ENCODE measurements at regions not wholly inside any gene's neighbourhood (a gene's known extent, or its start where the extent isn't known, plus 50 kb on each side); places are given as distances from the start of the nearest gene placed in this dataset.

DNA sequence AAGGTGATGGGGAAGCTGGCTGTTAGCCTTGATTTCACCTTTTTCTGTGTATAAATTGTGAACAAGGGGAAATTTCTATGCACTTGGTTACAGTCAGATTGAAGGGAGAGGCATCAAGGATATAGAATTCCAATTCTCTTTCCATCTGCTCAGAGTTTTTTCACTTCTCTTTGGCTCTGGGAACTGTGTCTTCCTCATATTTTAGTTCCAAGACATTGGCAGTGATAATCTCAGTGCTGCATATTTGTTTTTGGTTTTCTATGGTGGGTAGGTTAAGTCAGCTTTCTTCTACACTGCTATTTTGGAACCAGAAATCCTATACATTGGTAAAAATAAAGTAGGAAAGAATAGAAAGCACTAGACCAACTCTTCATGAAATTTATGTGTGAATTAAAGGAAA is 569.6 kb upstream of the CXADR start:
- Histone ChIP-seq H3K36me3 (no peaks in the 10 kb centered on the region), H3K27me3 (no peaks in the 10 kb centered on the region), H3K4me1 (no peaks in the 10 kb centered on the region), H3K4me3 (ENCODE audit: low read depth, low read length) (no peak overlapping the region), H3K9me3 (no peaks in the 10 kb centered on the region)
- TF ChIP-seq, protein P1, sequence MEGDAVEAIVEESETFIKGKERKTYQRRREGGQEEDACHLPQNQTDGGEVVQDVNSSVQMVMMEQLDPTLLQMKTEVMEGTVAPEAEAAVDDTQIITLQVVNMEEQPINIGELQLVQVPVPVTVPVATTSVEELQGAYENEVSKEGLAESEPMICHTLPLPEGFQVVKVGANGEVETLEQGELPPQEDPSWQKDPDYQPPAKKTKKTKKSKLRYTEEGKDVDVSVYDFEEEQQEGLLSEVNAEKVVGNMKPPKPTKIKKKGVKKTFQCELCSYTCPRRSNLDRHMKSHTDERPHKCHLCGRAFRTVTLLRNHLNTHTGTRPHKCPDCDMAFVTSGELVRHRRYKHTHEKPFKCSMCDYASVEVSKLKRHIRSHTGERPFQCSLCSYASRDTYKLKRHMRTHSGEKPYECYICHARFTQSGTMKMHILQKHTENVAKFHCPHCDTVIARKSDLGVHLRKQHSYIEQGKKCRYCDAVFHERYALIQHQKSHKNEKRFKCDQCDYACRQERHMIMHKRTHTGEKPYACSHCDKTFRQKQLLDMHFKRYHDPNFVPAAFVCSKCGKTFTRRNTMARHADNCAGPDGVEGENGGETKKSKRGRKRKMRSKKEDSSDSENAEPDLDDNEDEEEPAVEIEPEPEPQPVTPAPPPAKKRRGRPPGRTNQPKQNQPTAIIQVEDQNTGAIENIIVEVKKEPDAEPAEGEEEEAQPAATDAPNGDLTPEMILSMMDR (IDR thresholded peaks at IDR 0.05; ENCODE audit: low read depth, low read length) = no peak
- DNase-seq = no peak

DNA sequence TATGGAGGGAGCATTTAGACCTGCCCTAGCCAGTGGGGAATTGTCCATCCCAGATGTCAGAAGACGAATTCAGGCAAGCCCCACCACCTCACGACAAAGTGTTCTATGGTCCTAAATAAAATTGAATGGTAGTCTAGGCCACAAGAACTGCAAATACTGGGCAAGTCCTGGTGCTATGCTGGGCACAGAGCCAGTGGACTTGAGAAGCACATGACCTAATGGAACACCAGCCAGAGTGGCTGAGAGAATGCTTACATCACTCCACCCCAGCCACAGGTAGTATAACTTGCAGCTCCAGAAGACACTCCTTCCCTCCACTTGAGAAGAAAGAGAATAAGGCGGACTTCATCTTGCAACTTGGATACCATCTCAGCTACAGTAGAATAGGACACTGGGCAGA is 567.3 kb upstream of the CXADR start:
- DNase-seq = no peak
- TF ChIP-seq, protein P1 (IDR thresholded peaks at IDR 0.05; ENCODE audit: low read depth, low read length) = no peak
- H3K36me3 ChIP-seq = no peaks in the 10 kb centered on the region
- no peaks in the 10 kb centered on the region for H3K9me3 ChIP-seq
- no peaks in the 10 kb centered on the region for H3K4me1 ChIP-seq
- no peak overlapping the region for H3K4me3 ChIP-seq (ENCODE audit: low read depth, low read length)
- H3K27me3 ChIP-seq = no peaks in the 10 kb centered on the region

DNA sequence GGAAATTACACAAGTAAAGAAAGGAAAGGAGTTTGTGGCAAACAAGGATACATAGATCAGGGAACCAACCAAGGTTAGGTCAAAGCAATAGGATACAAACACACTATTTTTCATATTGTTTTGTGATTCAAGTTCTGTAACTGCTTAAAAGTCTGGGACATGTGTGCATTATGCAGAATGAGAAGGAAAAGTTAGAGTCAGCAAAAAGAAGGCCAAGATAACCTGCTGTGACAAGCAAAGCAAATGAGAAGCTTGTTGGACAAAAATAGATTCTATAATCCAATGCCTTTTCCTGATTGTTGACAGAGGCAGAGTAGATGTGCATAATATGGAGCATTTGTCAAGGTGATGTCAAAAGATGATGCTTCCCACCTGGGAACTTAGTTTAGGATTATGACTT is 556.0 kb upstream of the CXADR start:
- TF ChIP-seq, protein P1 (IDR thresholded peaks at IDR 0.05; ENCODE audit: low read depth, low read length) = no peak
- DNase-seq = no peak

DNA sequence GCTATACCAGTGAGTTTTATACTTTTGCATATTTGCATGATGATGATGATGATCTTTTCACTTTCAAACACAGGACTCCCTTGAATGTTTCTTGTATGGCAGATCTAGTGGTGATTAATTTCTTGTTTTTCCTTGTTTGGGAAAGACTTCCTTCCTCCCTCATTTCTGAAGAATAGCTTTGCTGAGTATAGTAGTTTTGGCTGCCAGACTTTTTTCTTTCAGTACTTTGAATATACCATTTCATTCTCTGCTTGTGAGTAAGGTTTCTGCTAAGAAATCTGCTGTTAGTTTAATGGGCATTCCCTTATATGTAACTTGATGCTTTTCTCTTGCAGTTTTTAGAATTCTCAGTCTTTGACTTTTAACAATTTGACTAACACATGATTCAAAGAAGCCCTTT is 547.4 kb upstream of the CXADR start:
- no peaks in the 10 kb centered on the region for H3K36me3 ChIP-seq
- H3K27me3 ChIP-seq = no peaks in the 10 kb centered on the region
- TF ChIP-seq, protein P1 (IDR thresholded peaks at IDR 0.05; ENCODE audit: low read depth, low read length) = no peak
- H3K4me3 ChIP-seq (ENCODE audit: low read depth, low read length) = no peak overlapping the region
- no peak for DNase-seq
- no peaks in the 10 kb centered on the region for H3K9me3 ChIP-seq
- H3K4me1 ChIP-seq = no peaks in the 10 kb centered on the region

More for the DNA sequence above, 556.0 kb upstream of the CXADR start:
- Histone ChIP-seq H3K36me3 (no peaks in the 10 kb centered on the region), H3K4me1 (no peaks in the 10 kb centered on the region), H3K9me3 (no peaks in the 10 kb centered on the region), H3K27me3 (no peaks in the 10 kb centered on the region), H3K4me3 (ENCODE audit: low read depth, low read length) (no peak overlapping the region)

DNA sequence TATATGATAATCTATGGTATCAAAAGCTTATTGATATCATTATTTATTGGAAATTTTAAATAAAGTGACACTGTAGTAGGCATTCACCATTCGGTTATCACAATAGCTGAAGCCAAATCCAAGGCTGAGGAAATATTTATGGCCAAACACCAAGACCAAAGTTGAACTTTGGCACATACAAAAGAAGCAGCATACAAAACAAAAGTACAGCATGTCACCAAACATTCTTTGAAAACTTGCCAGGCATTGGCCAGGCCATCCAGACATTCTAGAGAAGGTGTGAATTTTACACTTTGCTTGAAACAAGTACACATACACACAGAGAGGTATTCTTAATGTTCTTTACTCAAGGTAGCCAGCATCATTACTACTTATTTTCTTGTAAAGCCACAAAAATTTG is 544.4 kb upstream of the CXADR start:
- H3K27me3 ChIP-seq = no peaks in the 10 kb centered on the region
- no peaks in the 10 kb centered on the region for H3K9me3 ChIP-seq
- no peak for DNase-seq
- no peaks in the 10 kb centered on the region for H3K4me1 ChIP-seq
- H3K4me3 ChIP-seq (ENCODE audit: low read depth, low read length) = no peak overlapping the region
- TF ChIP-seq, protein P1 (IDR thresholded peaks at IDR 0.05; ENCODE audit: low read depth, low read length) = no peak
- no peaks in the 10 kb centered on the region for H3K36me3 ChIP-seq

DNA sequence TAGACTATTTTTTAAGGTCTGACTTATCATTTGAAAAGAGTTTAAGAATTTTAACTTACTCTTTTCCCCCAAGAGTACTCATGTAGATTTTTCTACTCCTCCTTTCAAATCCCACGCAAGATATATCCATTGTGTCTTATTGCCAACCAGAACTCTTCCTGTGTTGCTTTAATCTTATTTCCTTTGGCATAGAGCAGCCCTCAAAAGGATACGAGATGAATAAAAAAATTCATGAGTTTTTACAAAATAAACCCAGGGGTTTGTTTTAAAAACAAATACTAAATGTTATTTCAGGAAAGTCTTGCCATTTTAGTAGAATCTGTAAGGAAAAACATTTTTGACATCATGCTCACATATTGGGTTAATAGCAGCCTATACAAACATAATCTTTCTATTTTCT is 543.2 kb upstream of the CXADR start:
- H3K36me3 ChIP-seq = no peaks in the 10 kb centered on the region
- DNase-seq = no peak
- TF ChIP-seq, protein P1 (IDR thresholded peaks at IDR 0.05; ENCODE audit: low read depth, low read length) = no peak
- no peaks in the 10 kb centered on the region for H3K27me3 ChIP-seq
- H3K4me3 ChIP-seq (ENCODE audit: low read depth, low read length) = no peak overlapping the region
- no peaks in the 10 kb centered on the region for H3K9me3 ChIP-seq
- no peaks in the 10 kb centered on the region for H3K4me1 ChIP-seq
